Neural cell (in vitro differentiated cells): ENCODE measurements at regions not wholly inside any gene's neighbourhood (a gene's known extent, or its start where the extent isn't known, plus 50 kb on each side); places are given as distances from the start of the nearest gene placed in this dataset.

Source experiments
- H2AFZ ChIP-seq: fragments of 200-600, 300-800 bp; sonication (generic), shearing (Covaris generic); 2 replicates; pipeline ENCODE4 v1.6.0; 2014; ENCODE audit warnings: low read depth, mild to moderate bottlenecking, antibody characterized with exemption, low read length, moderate library complexity
- H3F3A ChIP-seq: fragments of 200-600 bp; shearing (Covaris generic); 2 replicates; pipeline ENCODE4 v1.6.1; 2016; ENCODE audit warnings: mild to moderate bottlenecking, moderate library complexity, mixed read lengths, antibody characterized with exemption, low read length; ENCODE audit not compliant: insufficient read depth, poor library complexity, severe bottlenecking
- H3K27ac ChIP-seq: fragments of 200-600, 300-800 bp; sonication (generic), shearing (Covaris generic); 2 replicates; pipeline ENCODE4 v1.5.1; 2014; ENCODE audit warnings: mild to moderate bottlenecking, low read length, moderate library complexity
- H3K27me3 ChIP-seq: fragments of 300-800, 200-600 bp; sonication (generic), shearing (Covaris generic); 2 replicates; pipeline ENCODE4 v1.6.0; 2014; ENCODE audit warnings: mild to moderate bottlenecking, low read depth, low read length, moderate library complexity; ENCODE audit not compliant: insufficient read depth
- H3K36me3 ChIP-seq: fragments of 300-800, 200-600 bp; sonication (generic), shearing (Covaris generic); 2 replicates; pipeline ENCODE4 v1.5.1; 2014; ENCODE audit warnings: mild to moderate bottlenecking, antibody characterized with exemption, low read length, moderate library complexity; ENCODE audit not compliant: insufficient read depth
- H3K4me2 ChIP-seq: fragments of 300-800, 200-600 bp; sonication (generic), shearing (Covaris generic); 2 replicates; pipeline ENCODE4 v1.6.0; 2014; ENCODE audit warnings: mild to moderate bottlenecking, low read length
- H3K4me3 ChIP-seq: fragments of 300-800, 200-600 bp; sonication (generic), shearing (Covaris generic); 2 replicates; pipeline ENCODE4 v1.5.1; 2014; ENCODE audit warnings: mild to moderate bottlenecking, low read length, moderate library complexity
- H3K79me2 ChIP-seq: fragments of 200-600 bp; shearing (Covaris generic); replicated peaks from 2 replicates; pipeline ENCODE4 v1.6.0; 2014; ENCODE audit warnings: mild to moderate bottlenecking, low read length, moderate library complexity; ENCODE audit not compliant: insufficient read depth
- H3K9ac ChIP-seq: fragments of 300-800, 200-600 bp; sonication (generic), shearing (Covaris generic); 2 replicates; pipeline ENCODE4 v1.6.1; 2016; ENCODE audit warnings: mild to moderate bottlenecking, low read length, mixed read lengths
- H3K9me2 ChIP-seq: fragments of 200-600 bp; shearing (Covaris generic); 2 replicates; pipeline ENCODE4 v1.6.1; 2016; ENCODE audit warnings: mild to moderate bottlenecking, low read length, mixed read lengths; ENCODE audit not compliant: insufficient read depth
- H3K9me3 ChIP-seq: fragments of 200-600, 300-800 bp; sonication (generic), shearing (Covaris generic); 2 replicates; pipeline ENCODE4 v1.6.1; 2016; ENCODE audit warnings: mild to moderate bottlenecking, mixed run types, low read length, moderate library complexity, mixed read lengths
- H4K20me1 ChIP-seq: fragments of 200-600 bp; shearing (Covaris generic); 2 replicates; pipeline ENCODE4 v1.6.1; 2016; ENCODE audit warnings: mild to moderate bottlenecking, mixed run types; ENCODE audit not compliant: insufficient read depth
- CTCF ChIP-seq: fragments of 450-650 bp; IDR thresholded peaks from 2 replicates; pipeline ENCODE4 v1.5.1; 2014; ENCODE audit warnings: antibody characterized with exemption, mild to moderate bottlenecking, moderate library complexity; ENCODE audit not compliant: poor library complexity, severe bottlenecking
- EP300 ChIP-seq: fragments of 450-650 bp; conservative IDR thresholded peaks from 2 replicates; pipeline ENCODE4 v1.6.1; 2014; ENCODE audit warnings: antibody characterized with exemption, mild to moderate bottlenecking, moderate library complexity; ENCODE audit not compliant: poor library complexity, severe bottlenecking
- EZH2 ChIP-seq: fragments of 200-600, 300-800 bp; shearing (Covaris generic), sonication (generic); IDR thresholded peaks from 2 replicates; pipeline ENCODE4 v1.6.1; 2014; ENCODE audit warnings: antibody characterized with exemption, low read length, borderline replicate concordance, mild to moderate bottlenecking; ENCODE audit not compliant: insufficient read depth, poor library complexity, severe bottlenecking
- MXI1 ChIP-seq: fragments of 450-650 bp; conservative IDR thresholded peaks from 2 replicates; pipeline ENCODE4 v1.6.1; 2014; ENCODE audit warnings: antibody characterized with exemption, mild to moderate bottlenecking; ENCODE audit not compliant: poor library complexity, severe bottlenecking
- POLR2AphosphoS5 ChIP-seq: IDR thresholded peaks from 2 replicates; pipeline ENCODE4 v1.6.1; 2012
- RAD21 ChIP-seq: fragments of 450-650 bp; conservative IDR thresholded peaks from 2 replicates; pipeline ENCODE4 v1.6.1; 2014; ENCODE audit warnings: antibody characterized with exemption, mild to moderate bottlenecking, moderate library complexity
- SMC3 ChIP-seq: fragments of 450-650 bp; conservative IDR thresholded peaks from 2 replicates; pipeline ENCODE4 v1.6.1; 2014; ENCODE audit warnings: antibody characterized with exemption, mild to moderate bottlenecking, moderate library complexity; ENCODE audit not compliant: poor library complexity
- TAF1 ChIP-seq: IDR thresholded peaks from 2 replicates; pipeline ENCODE4 v1.6.1; 2012; ENCODE audit warnings: low read depth
- TF ChIP-seq, protein P1 (sequence below): IDR thresholded peaks from 2 replicates; pipeline ENCODE4 v1.6.1; 2012; ENCODE audit warnings: borderline replicate concordance

DNA sequence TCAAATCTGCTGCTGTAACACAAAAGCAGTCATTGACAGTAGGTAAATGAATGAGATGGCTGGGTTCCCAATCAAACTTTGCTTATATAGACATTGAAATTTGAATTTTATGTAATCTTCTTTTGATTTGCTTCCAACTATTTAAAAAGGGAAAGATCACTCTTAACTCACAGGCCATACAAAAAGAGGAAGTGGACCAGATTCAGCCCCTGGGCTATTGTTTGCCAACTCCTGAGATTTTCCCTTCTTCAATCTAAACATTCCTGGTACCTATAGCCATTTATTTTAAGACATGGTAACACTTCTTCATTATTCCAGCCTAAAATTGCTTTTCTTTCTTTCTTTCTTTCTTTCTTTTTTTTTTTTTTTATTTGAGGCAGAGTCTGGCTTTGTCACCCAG lies 260.6 kb downstream of the TFAP2A start:
- H2AFZ ChIP-seq, result no peak overlapping the region
- no peaks in the 10 kb centered on the region for H3K36me3 ChIP-seq
- H3K9ac ChIP-seq, result no peak overlapping the region
- H3K79me2 ChIP-seq, result no peaks in the 10 kb centered on the region
- no peak overlapping the region for H3K27ac ChIP-seq
- H3K4me3 ChIP-seq, result no peak overlapping the region
- no peak for TF ChIP-seq EZH2
- no peak for TF ChIP-seq CTCF
- no peak for TF ChIP-seq EP300
- H3F3A ChIP-seq, result no peaks in the 10 kb centered on the region
- H3K27me3 ChIP-seq, result no peaks in the 10 kb centered on the region
- no peak overlapping the region for H3K4me2 ChIP-seq
- no peaks in the 10 kb centered on the region for H3K9me3 ChIP-seq
- H4K20me1 ChIP-seq, result no peaks in the 10 kb centered on the region
- H3K9me2 ChIP-seq, result no peaks in the 10 kb centered on the region

DNA sequence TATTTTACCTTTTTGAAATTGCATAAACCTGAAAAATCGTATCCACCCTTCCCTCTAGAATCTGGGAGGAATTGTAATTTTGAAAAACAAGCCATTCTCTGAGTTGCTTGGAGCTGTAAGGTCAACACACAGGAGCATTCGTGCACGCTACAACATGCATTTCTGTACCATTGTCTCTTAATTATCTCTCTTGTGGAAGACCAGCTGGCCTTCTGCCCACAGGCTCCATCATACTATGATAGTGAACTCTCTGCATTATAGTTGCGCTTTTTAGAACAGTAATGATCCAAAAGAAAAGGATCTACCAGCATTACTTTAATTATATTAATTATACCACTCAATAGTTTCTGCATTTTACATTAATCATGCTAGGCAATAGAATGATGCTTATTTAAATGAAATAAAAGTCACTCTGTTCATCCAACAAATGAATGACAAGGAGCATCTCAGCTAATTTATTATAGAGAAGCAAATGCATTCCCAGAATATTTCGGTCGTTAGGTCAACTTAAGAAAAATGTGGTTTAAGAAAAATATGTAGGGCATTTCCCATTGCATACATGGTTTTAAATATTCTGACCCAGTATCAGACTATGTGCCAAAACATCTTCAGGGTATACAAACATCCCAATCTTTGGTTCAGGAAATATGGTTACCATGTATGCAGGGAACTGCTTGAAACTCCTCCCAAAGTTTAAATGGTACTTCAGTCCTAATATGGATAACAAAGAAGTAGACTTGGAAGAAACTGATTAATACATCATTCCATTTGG lies 263.5 kb downstream of the TFAP2A start:
- Histone ChIP-seq H4K20me1 (no peaks in the 10 kb centered on the region), H3F3A (no peaks in the 10 kb centered on the region), H3K36me3 (no peaks in the 10 kb centered on the region), H3K9ac (no peak overlapping the region), H3K4me3 (no peak overlapping the region), H2AFZ (no peak overlapping the region), H3K27ac (no peak overlapping the region), H3K9me3 (no peaks in the 10 kb centered on the region), H3K27me3 (no peaks in the 10 kb centered on the region), H3K9me2 (no peaks in the 10 kb centered on the region), H3K4me2 (no peak overlapping the region), H3K79me2 (no peaks in the 10 kb centered on the region)
- TF ChIP-seq, protein P1, sequence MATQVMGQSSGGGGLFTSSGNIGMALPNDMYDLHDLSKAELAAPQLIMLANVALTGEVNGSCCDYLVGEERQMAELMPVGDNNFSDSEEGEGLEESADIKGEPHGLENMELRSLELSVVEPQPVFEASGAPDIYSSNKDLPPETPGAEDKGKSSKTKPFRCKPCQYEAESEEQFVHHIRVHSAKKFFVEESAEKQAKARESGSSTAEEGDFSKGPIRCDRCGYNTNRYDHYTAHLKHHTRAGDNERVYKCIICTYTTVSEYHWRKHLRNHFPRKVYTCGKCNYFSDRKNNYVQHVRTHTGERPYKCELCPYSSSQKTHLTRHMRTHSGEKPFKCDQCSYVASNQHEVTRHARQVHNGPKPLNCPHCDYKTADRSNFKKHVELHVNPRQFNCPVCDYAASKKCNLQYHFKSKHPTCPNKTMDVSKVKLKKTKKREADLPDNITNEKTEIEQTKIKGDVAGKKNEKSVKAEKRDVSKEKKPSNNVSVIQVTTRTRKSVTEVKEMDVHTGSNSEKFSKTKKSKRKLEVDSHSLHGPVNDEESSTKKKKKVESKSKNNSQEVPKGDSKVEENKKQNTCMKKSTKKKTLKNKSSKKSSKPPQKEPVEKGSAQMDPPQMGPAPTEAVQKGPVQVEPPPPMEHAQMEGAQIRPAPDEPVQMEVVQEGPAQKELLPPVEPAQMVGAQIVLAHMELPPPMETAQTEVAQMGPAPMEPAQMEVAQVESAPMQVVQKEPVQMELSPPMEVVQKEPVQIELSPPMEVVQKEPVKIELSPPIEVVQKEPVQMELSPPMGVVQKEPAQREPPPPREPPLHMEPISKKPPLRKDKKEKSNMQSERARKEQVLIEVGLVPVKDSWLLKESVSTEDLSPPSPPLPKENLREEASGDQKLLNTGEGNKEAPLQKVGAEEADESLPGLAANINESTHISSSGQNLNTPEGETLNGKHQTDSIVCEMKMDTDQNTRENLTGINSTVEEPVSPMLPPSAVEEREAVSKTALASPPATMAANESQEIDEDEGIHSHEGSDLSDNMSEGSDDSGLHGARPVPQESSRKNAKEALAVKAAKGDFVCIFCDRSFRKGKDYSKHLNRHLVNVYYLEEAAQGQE, result no peak
- TF ChIP-seq CTCF, result no peak
- no peak for TF ChIP-seq MXI1
- TF ChIP-seq TAF1, result no peak
- TF ChIP-seq EP300, result no peak
- TF ChIP-seq SMC3, result no peak
- TF ChIP-seq RAD21, result no peak
- TF ChIP-seq POLR2AphosphoS5, result no peak
- no peak for TF ChIP-seq EZH2
